K562 (cell line): ENCODE measurements at regions not wholly inside any gene's neighbourhood (a gene's known extent, or its start where the extent isn't known, plus 50 kb on each side); places are given as distances from the start of the nearest gene placed in this dataset.

Experiments
- ATAC-seq: fragments of 200-7000 bp; cut with Tn5 transposase; 3 replicates; pipeline ENCODE4 v1.9.1; 2020; ENCODE audit warnings: moderate library complexity
- BruUV-seq: library from RNA; stranded (reverse); fragments of 400-500 nt; replicated peaks from 2 replicates; lab custom pipeline; 2021; lab: Mats Ljungman, UMichigan
- CTCF ChIA-PET: fragments of 300-600 bp; formaldehyde crosslinking; extraction: SDS; loops from one replicate; lab custom pipeline; 2021; ENCODE audit warnings: low intra/inter-chr PET ratio; lab: Yijun Ruan, JAX
- POLR2A ChIA-PET: fragments of 300-600, 350-650 bp; sonication (Branson Sonifier 250); formaldehyde crosslinking; extraction: SDS; loops from one replicate; lab custom pipeline; 2021; ENCODE audit warnings: antibody characterized with exemption, inconsistent platforms; lab: Yijun Ruan, JAX
- DNase-seq, 4 experiments: peaks; one replicate each; pipeline versions ENCODE4 v3.0.0 to v3.0.0-alpha.2; 2011 to 2018; ENCODE audit warnings: low spot score in 3 of 4, mixed read lengths in 3 of 4; ENCODE audit errors: extremely low read depth in 1 of 4
- FAIRE-seq: peaks from 2 replicates; lab custom pipeline; 2011; peaks lifted over from hg19 to GRCh38; lab: Jason Lieb, UNC
- H2AFZ ChIP-seq: 2 replicates; pipeline ENCODE4 v1.6.0; 2011; ENCODE audit warnings: low read depth, low read length, control low read depth, inconsistent platforms
- H3K27ac ChIP-seq: fragments of 200-600 bp; 3 replicates; pipeline ENCODE4 v1.8.0; 2011; ENCODE audit warnings: low read depth, mild to moderate bottlenecking, control low read depth, inconsistent platforms, low read length, moderate library complexity, mixed read lengths; ENCODE audit errors: extremely low read depth
- H3K27me3 ChIP-seq, 2 experiments: fragments of 300-600 bp in 1 of 2; 2 replicates in 1 of 2; 3 replicates in 1 of 2; pipeline versions ENCODE4 v1.6.0 to v1.8.0; 2011; ENCODE audit warnings: inconsistent platforms in 2 of 2, low read length in 2 of 2, mild to moderate bottlenecking in 1 of 2, mixed read lengths in 1 of 2, moderate library complexity in 1 of 2; ENCODE audit not compliant: control insufficient read depth in 2 of 2, insufficient read depth in 2 of 2
- H3K36me3 ChIP-seq: fragments of 300-600 bp; 3 replicates; pipeline ENCODE4 v1.8.0; 2011; ENCODE audit warnings: mild to moderate bottlenecking, low read length, inconsistent platforms; ENCODE audit not compliant: control insufficient read depth, insufficient read depth
- H3K4me1 ChIP-seq, 2 experiments: fragments of 200-600 bp in 1 of 2; replicated peaks in 1 of 2; 2 replicates in 1 of 2; 3 replicates in 1 of 2; pipeline versions ENCODE4 v1.5.1 to v1.8.0; 2011; ENCODE audit warnings: inconsistent platforms in 2 of 2, low read length in 2 of 2, mild to moderate bottlenecking in 1 of 2, mixed read lengths in 1 of 2, moderate library complexity in 1 of 2; ENCODE audit not compliant: control insufficient read depth in 2 of 2, insufficient read depth in 2 of 2
- H3K4me2 ChIP-seq: 2 replicates; pipeline ENCODE4 v1.6.1; 2011; ENCODE audit warnings: low read length, control low read depth, inconsistent platforms, mixed read lengths; ENCODE audit not compliant: insufficient read depth
- H3K4me3 ChIP-seq: fragments of 200-600 bp; sonication (generic), shearing (Covaris generic); 2 replicates; pipeline ENCODE4 v1.5.1; 2016; ENCODE audit warnings: control low read depth, inconsistent platforms
- H3K79me2 ChIP-seq: fragments of 200-600 bp; 3 replicates; pipeline ENCODE4 v1.8.0; 2011; ENCODE audit warnings: low read length, inconsistent platforms; ENCODE audit not compliant: control insufficient read depth, insufficient read depth
- H3K9ac ChIP-seq, 2 experiments: 2 replicates each; pipeline versions ENCODE4 v1.6.0 to v1.6.1; 2011; ENCODE audit warnings: low read depth in 2 of 2, low read length in 2 of 2, control low read depth in 1 of 2, inconsistent platforms in 1 of 2, mild to moderate bottlenecking in 1 of 2, mixed read lengths in 1 of 2; ENCODE audit not compliant: insufficient read depth in 1 of 2
- H3K9me1 ChIP-seq: one replicate; pipeline ENCODE4 v1.6.0; 2011; ENCODE audit warnings: inconsistent platforms, mild to moderate bottlenecking, low read length, moderate library complexity; ENCODE audit not compliant: control insufficient read depth, insufficient read depth
- H3K9me3 ChIP-seq: replicated peaks from 2 replicates; pipeline ENCODE4 v1.5.1; 2011; ENCODE audit warnings: low read depth, low read length, inconsistent platforms; ENCODE audit not compliant: control insufficient read depth, insufficient read depth
- H4K20me1 ChIP-seq: replicated peaks from 2 replicates; pipeline ENCODE4 v1.6.1; 2011; ENCODE audit warnings: low read length, inconsistent platforms, mixed read lengths; ENCODE audit not compliant: control insufficient read depth, insufficient read depth
- CCAR2 ChIP-seq: fragments of 200-400 bp; formaldehyde crosslinking; IDR thresholded peaks from 2 replicates; pipeline ENCODE4 v1.6.1; 2017; ENCODE audit warnings: mild to moderate bottlenecking, low read depth, low read length
- CREB5 ChIP-seq: fragments of 250-450 bp; sonication (Bioruptor Pico); IDR thresholded peaks from 2 replicates; pipeline ENCODE4 v1.5.0; 2020; ENCODE audit warnings: mild to moderate bottlenecking
- CTBP1 ChIP-seq: fragments of 450-650 bp; IDR thresholded peaks from 2 replicates; pipeline ENCODE4 v1.6.1; 2016; ENCODE audit warnings: borderline replicate concordance
- HNRNPK ChIP-seq: fragments of 200-400 bp; formaldehyde crosslinking; IDR thresholded peaks from one replicate; pipeline ENCODE4 v1.6.1; 2018; ENCODE audit warnings: mild to moderate bottlenecking, low read depth, low read length; ENCODE audit not compliant: poor library complexity, severe bottlenecking
- POLR2G ChIP-seq: fragments of 200-400 bp; formaldehyde crosslinking; IDR thresholded peaks from 2 replicates; pipeline ENCODE4 v1.6.1; 2017; ENCODE audit warnings: low read depth, mild to moderate bottlenecking, antibody characterized with exemption, low read length, moderate library complexity
- POLR3A ChIP-seq: IDR thresholded peaks from 2 replicates; pipeline ENCODE4 v1.6.1; 2011; ENCODE audit warnings: borderline replicate concordance, mild to moderate bottlenecking, moderate library complexity; ENCODE audit not compliant: insufficient read length, insufficient read depth; ENCODE audit errors: extremely low read depth
- SMARCC2 ChIP-seq: fragments of 450-650 bp; IDR thresholded peaks from 2 replicates; pipeline ENCODE4 v1.6.1; 2017; ENCODE audit warnings: antibody characterized with exemption, moderate library complexity, mild to moderate bottlenecking, low read depth
- STAT5A ChIP-seq: IDR thresholded peaks from 2 replicates; pipeline ENCODE4 v1.6.1; 2012; ENCODE audit warnings: low read length, inconsistent platforms, borderline replicate concordance
- THRA ChIP-seq: fragments of 450-650 bp; IDR thresholded peaks from 2 replicates; pipeline ENCODE4 v1.6.1; 2017; ENCODE audit warnings: mild to moderate bottlenecking, moderate library complexity
- YBX1 ChIP-seq: fragments of 450-650 bp; IDR thresholded peaks from 2 replicates; pipeline ENCODE4 v1.7.1; 2016; ENCODE audit warnings: mild to moderate bottlenecking
- ZBTB8A ChIP-seq: fragments of 450-650 bp; IDR thresholded peaks from 2 replicates; pipeline ENCODE4 v1.6.1; 2018; ENCODE audit warnings: mild to moderate bottlenecking, moderate library complexity; ENCODE audit not compliant: partially characterized antibody
- WGBS: fragments of 100-300 bp; shearing (Covaris generic); methylation state at CpG from one replicate; pipeline ENCODE4 v1.1.6; 2016; ENCODE audit warnings: low coverage, mixed read lengths; ENCODE audit not compliant: insufficient coverage; ENCODE audit errors: missing lambda C conversion rate; 5-methylcytosine and 5-hydroxymethylcytosine counted together
- in situ Hi-C: fragments of 300-500 bp; cut with MboI; formaldehyde crosslinking; loops from 4 replicates; pipeline ENCODE4 v1.15.0; 2018; ENCODE audit warnings: inconsistent platforms, mixed read lengths
- intact Hi-C: fragments of 100-400 bp; cut with micrococcal nuclease; formaldehyde crosslinking; loops from 2 replicates; pipeline ENCODE4 v1.14.2; 2022

GRCh38 chr19:22527554-22527953 lies 105.4 kb upstream of the ZNF98 start:
- DNase-seq (no peak), FAIRE-seq (no peak), ATAC-seq (no peak)
- H3K9ac ChIP-seq, result no peak overlapping the region
- no peaks in the 10 kb centered on the region for H3K4me1 ChIP-seq
- intact Hi-C loops, result no loop called here
- H3K9me3 ChIP-seq, result no peaks in the 10 kb centered on the region
- no peaks in the 10 kb centered on the region for H3K79me2 ChIP-seq
- no peaks in the 10 kb centered on the region for H4K20me1 ChIP-seq
- H3K36me3 ChIP-seq, result no peaks in the 10 kb centered on the region
- H2AFZ ChIP-seq, result no peak overlapping the region
- no peak overlapping the region for H3K27ac ChIP-seq
- no peaks in the 10 kb centered on the region for H3K9me1 ChIP-seq
- in situ Hi-C loops, result no loop called here
- no peak overlapping the region for H3K4me3 ChIP-seq
- WGBS, result 2% methylated on average over 11 of the region's 12 CpGs
- POLR2A ChIA-PET, result no interaction called here
- TF ChIP-seq POLR2G (no peak), POLR3A (no peak), STAT5A (no peak), THRA (no peak)
- CTCF ChIA-PET, result no interaction called here
- H3K4me2 ChIP-seq, result no peak overlapping the region
- BruUV-seq, result no TSS peak
- no peaks in the 10 kb centered on the region for H3K27me3 ChIP-seq

- Histone ChIP-seq H3K9me1 (no peaks in the 10 kb centered on the region), H3K4me1 (no peaks in the 10 kb centered on the region), H3K27me3 (no peaks in the 10 kb centered on the region), H3K27ac (no peak overlapping the region), H3K9ac (no peak overlapping the region), H4K20me1 (no peaks in the 10 kb centered on the region), H3K9me3 (no peaks in the 10 kb centered on the region), H3K36me3 (no peaks in the 10 kb centered on the region), H3K4me2 (no peak overlapping the region), H3K79me2 (no peaks in the 10 kb centered on the region), H3K4me3 (no peak overlapping the region), H2AFZ (no peak overlapping the region)
- no TSS peak for BruUV-seq
- POLR2A ChIA-PET, result no interaction called here
- in situ Hi-C loops, result no loop called here
- no peak for DNase-seq
- no peak for FAIRE-seq
- 0% methylated on average over 10 of the region's 11 CpGs for WGBS
- intact Hi-C loops, result no loop called here
- CTCF ChIA-PET, result no interaction called here
- no peak for ATAC-seq
- TF ChIP-seq CREB5 (CRISPR knock-in tag) (no peak), YBX1 (no peak), ZBTB8A (no peak), CTBP1 (no peak), CCAR2 (no peak), SMARCC2 (no peak), HNRNPK (no peak)
Measured at GRCh38 chr19:22526661-22527272, 104.6 kb upstream of the ZNF98 start.
